ENCODE measurements at regions not wholly inside any gene's neighbourhood (a gene's known extent, or its start where the extent isn't known, plus 50 kb on each side); places are given as distances from the start of the nearest gene placed in this dataset.

GRCh38 chr3:99248130-99248529, 346.6 kb upstream of the DCBLD2 start:
- TF ChIP-seq EZH2 (IDR thresholded peaks at IDR 0.05; ENCODE audit: insufficient read depth, low read length) (no peak), CTCF (IDR thresholded peaks at IDR 0.05; ENCODE audit: insufficient read depth, low read depth, low read length) (no peak)
